Neural progenitor cell (in vitro differentiated cells): ENCODE measurements at regions not wholly inside any gene's neighbourhood (a gene's known extent, or its start where the extent isn't known, plus 50 kb on each side); places are given as distances from the start of the nearest gene placed in this dataset.

Experiments used
- CTCF ChIP-seq: fragments of 200-600 bp; sonication (generic); IDR thresholded peaks from 2 replicates; pipeline ENCODE4 v1.5.1; 2017; ENCODE audit warnings: antibody characterized with exemption, mild to moderate bottlenecking
- EZH2 ChIP-seq: fragments of 200-600 bp; sonication (generic); IDR thresholded peaks from 2 replicates; pipeline ENCODE4 v1.6.1; 2017; ENCODE audit warnings: antibody characterized with exemption, mild to moderate bottlenecking, moderate library complexity
- EZH2phosphoT487 ChIP-seq: fragments of 200-600 bp; sonication (generic); IDR thresholded peaks from 2 replicates; pipeline ENCODE4 v1.6.1; 2017; ENCODE audit warnings: antibody characterized with exemption

- TF ChIP-seq CTCF (no peak), EZH2phosphoT487 (no peak), EZH2 (no peak)
Observed at GRCh38 chr2:123652320-123652719, 372.8 kb upstream of the CNTNAP5 start.
